ENCODE measurements at regions not wholly inside any gene's neighbourhood (a gene's known extent, or its start where the extent isn't known, plus 50 kb on each side); places are given as distances from the start of the nearest gene placed in this dataset.

GRCh38 chr16:73190688-73191659, 143.0 kb upstream of the ZFHX3 start:
- Histone ChIP-seq H3K4me3 (ENCODE audit: low read depth in 2 of 2, low read length in 1 of 2) (no peak overlapping the region), H3K79me2 (ENCODE audit: insufficient read depth) (no peaks in the 10 kb centered on the region), H3K27me3 (ENCODE audit: insufficient read depth) (no peaks in the 10 kb centered on the region), H3K27ac (ENCODE audit: low read depth in 2 of 2, low read length in 1 of 2) (no peak overlapping the region), H4K20me1 (ENCODE audit: insufficient read depth) (no peaks in the 10 kb centered on the region), H3K36me3 (replicated peaks in 1 of 2; ENCODE audit: control insufficient read depth in 1 of 2, insufficient read depth in 2 of 2, low read length in 1 of 2) (no peaks in the 10 kb centered on the region), H3K4me1 (ENCODE audit: control insufficient read depth in 1 of 2, insufficient read depth in 2 of 2, low read depth in 1 of 2, low read length in 1 of 2) (peaks cover 3 to 12% of the 10 kb centered on the region in 2 experiments), H2AFZ (ENCODE audit: low read depth) (no peak overlapping the region), H3K9me3 (no peaks in the 10 kb centered on the region), H3F3A (replicated peaks; ENCODE audit: insufficient read depth) (no peaks in the 10 kb centered on the region), H3K9me2 (no peaks in the 10 kb centered on the region), H3K4me2 (no peak overlapping the region), H3K9ac (no peak overlapping the region)
- ChIA-PET POLR2A (no interaction called here), CTCF (interaction anchor here (0.8 kb wide), 1 partner anchor 688 kb away, joined by 4 read pairs; no protein-coding TSS in a partner anchor)
- no peak for DNase-seq
- TF ChIP-seq REST (IDR thresholded peaks at IDR 0.05; ENCODE audit: low read depth, low read length) (no peak), RCOR1 (IDR thresholded peaks at IDR 0.05; ENCODE audit: low read length) (no peak)
- TF ChIP-seq, protein P1, sequence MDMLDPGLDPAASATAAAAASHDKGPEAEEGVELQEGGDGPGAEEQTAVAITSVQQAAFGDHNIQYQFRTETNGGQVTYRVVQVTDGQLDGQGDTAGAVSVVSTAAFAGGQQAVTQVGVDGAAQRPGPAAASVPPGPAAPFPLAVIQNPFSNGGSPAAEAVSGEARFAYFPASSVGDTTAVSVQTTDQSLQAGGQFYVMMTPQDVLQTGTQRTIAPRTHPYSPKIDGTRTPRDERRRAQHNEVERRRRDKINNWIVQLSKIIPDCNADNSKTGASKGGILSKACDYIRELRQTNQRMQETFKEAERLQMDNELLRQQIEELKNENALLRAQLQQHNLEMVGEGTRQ (IDR thresholded peaks at IDR 0.05; ENCODE audit: borderline replicate concordance, low read depth, low read length): no peak
- 83% methylated on average over 19 of the region's 19 CpGs for WGBS (ENCODE audit: low lambda C conversion rate)

GRCh38 chr16:73190256-73190655, 142.3 kb upstream of the ZFHX3 start:
- Histone ChIP-seq H3K4me2 (no peak overlapping the region), H3K9me3 (no peaks in the 10 kb centered on the region), H3K27ac (ENCODE audit: low read depth in 2 of 2, low read length in 1 of 2) (no peak overlapping the region), H4K20me1 (ENCODE audit: insufficient read depth) (no peaks in the 10 kb centered on the region), H3F3A (replicated peaks; ENCODE audit: insufficient read depth) (no peaks in the 10 kb centered on the region), H3K9ac (no peak overlapping the region), H2AFZ (ENCODE audit: low read depth) (no peak overlapping the region), H3K4me3 (ENCODE audit: low read depth in 2 of 2, low read length in 1 of 2) (no peak overlapping the region), H3K36me3 (replicated peaks in 1 of 2; ENCODE audit: control insufficient read depth in 1 of 2, insufficient read depth in 2 of 2, low read length in 1 of 2) (no peaks in the 10 kb centered on the region), H3K9me2 (no peaks in the 10 kb centered on the region), H3K79me2 (ENCODE audit: insufficient read depth) (no peaks in the 10 kb centered on the region), H3K4me1 (ENCODE audit: control insufficient read depth in 1 of 2, insufficient read depth in 2 of 2, low read depth in 1 of 2, low read length in 1 of 2) (peaks cover 3 to 12% of the 10 kb centered on the region in 2 experiments), H3K27me3 (ENCODE audit: insufficient read depth) (no peaks in the 10 kb centered on the region)
- DNase-seq: no peak
- CTCF ChIA-PET: no interaction called here
- WGBS (ENCODE audit: low lambda C conversion rate): 93% methylated on average over 2 of the region's 2 CpGs
- no peak for TF ChIP-seq NFIC (IDR thresholded peaks at IDR 0.05; ENCODE audit: borderline replicate concordance)
- no peak for TF ChIP-seq TCF12 (IDR thresholded peaks at IDR 0.05)
- TF ChIP-seq FOXJ3 (CRISPR knock-in tag; IDR thresholded peaks at IDR 0.05): no peak
- POLR2A ChIA-PET: no interaction called here

Data from SK-N-SH (cell line).